ENCODE measurements at regions not wholly inside any gene's neighbourhood (a gene's known extent, or its start where the extent isn't known, plus 50 kb on each side); places are given as distances from the start of the nearest gene placed in this dataset.

DNA sequence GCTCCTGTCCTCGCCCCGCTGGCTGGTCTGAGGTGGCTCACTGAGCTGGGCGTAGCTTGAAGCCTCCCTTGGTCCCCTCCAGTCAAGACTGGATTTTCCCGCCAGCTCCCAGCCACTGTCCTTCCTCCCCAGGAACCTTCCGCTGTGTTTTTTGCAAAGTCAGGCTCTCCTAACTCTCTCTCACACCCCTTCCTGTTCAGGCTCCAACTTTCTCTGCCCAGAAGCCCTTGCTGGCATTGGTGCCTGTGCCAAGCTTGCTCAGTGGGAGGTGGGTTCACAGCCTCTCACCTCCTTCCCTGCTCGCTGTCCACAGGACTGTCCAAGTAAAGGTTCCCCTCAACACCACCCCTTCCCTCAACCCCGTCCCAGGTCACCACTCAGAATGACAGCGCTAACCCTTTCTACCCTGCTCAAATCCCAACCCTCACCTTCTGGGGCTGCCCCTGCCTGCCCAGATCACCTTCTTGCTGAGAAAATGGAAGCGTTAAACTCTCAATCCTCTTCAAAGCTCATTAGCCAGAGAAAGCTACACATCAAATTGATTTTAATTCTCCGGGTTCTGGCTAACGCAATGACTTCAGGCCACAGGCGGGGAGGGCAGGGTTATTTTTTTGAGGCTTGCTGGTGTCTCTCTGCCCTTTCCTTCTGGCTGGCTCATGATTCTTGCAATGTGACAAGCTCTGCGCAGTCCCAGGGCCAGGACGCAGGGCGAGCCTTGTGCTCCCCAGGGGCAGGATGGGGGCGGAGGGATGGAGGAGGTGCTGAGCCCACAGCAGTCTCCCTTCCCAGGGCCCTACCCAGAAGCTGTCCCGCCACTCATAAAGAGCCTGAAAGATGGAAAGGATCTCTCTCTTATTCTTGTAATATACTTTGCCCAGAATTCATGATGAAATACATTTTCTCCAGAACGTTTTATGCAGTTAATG is 357.2 kb upstream of the TNRC6C start:
- H3K27me3 Mint-ChIP-seq = no peaks in the 10 kb centered on the region
- H3K36me3 Mint-ChIP-seq = no peaks in the 10 kb centered on the region
- H3K4me3 Mint-ChIP-seq = no peak overlapping the region
- H3K27ac Mint-ChIP-seq = no peak overlapping the region
- no peaks in the 10 kb centered on the region for H3K9me3 Mint-ChIP-seq (ENCODE audit: low read depth)
- H3K4me1 Mint-ChIP-seq (ENCODE audit: low read depth) = no peaks in the 10 kb centered on the region

DNA sequence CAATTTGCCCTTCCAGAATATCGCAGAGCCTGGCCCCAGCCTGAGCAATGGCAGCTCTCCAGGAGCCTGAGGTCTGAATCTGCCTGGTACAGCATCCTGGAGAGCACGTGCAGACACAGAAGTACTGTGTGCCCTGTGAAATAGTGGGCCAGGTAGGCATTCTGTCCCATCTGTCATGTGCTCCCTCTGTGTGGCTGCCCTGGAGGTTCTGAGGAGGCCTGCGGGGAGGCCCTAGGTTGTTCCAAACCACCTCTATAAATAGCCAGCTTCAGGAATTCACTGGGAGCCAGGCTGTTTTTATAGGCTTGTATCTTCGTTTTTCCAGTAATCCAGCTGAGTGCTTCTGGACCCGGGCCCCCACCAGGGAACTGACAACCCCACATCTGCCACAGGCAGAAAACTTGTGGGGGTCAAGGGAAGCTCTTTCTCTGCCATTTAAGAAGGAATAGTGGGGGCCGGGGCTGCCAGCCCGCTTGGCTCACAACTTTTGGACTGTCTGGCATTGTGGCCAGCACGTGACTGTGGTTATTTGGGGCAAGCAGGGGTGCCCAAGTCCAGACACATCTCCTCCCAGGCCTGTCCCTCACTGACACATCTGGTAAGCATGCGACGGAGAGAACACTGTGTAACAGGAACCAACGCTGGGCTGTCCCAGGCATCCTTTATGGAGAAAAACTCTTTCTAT is 356.3 kb upstream of the TNRC6C start:
- Mint-ChIP-seq H3K27me3 (no peaks in the 10 kb centered on the region), H3K9me3 (ENCODE audit: low read depth) (no peaks in the 10 kb centered on the region), H3K27ac (no peak overlapping the region), H3K4me3 (no peak overlapping the region), H3K4me1 (ENCODE audit: low read depth) (no peaks in the 10 kb centered on the region), H3K36me3 (no peaks in the 10 kb centered on the region)

DNA sequence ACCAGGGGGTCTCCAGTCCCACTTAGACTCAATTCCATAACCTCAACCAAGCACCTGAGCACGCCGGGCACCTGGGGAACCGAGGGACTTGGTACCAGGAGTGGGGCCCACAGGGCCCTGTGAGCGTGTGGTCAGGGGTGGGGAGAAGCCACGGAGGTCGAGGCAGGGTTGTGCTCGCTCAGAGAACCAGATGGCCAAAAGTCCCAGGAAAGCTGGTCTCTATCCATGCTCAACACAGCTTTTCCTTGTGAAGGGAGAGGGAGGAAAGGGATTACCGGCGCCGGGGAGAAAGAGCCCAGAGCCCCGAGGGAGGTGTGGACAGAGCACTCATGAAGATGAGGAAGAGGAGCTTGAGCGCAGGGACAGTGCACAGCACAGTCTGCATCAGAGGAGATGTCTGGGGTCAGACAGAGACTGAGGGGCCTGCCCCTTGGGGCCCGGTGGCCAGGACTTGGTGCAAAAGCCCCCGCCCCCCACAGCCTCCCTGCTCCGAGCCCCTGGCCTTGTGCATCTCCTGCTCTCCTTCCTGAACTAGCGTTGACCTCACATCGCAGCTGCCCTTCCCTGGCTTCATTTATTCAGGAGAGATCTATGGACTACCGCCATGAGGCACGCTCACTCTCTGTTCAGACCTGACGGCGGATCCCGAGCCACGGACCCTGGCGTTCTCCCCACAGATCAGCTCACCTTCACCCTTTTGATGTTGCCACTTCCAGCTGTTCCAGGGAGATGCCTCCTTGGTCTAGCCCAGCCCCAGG is 355.4 kb upstream of the TNRC6C start:
- no peak overlapping the region for H3K27ac Mint-ChIP-seq
- no peaks in the 10 kb centered on the region for H3K4me1 Mint-ChIP-seq (ENCODE audit: low read depth)
- H3K9me3 Mint-ChIP-seq (ENCODE audit: low read depth) = no peaks in the 10 kb centered on the region
- no peaks in the 10 kb centered on the region for H3K27me3 Mint-ChIP-seq
- no peaks in the 10 kb centered on the region for H3K36me3 Mint-ChIP-seq
- H3K4me3 Mint-ChIP-seq = no peak overlapping the region

DNA sequence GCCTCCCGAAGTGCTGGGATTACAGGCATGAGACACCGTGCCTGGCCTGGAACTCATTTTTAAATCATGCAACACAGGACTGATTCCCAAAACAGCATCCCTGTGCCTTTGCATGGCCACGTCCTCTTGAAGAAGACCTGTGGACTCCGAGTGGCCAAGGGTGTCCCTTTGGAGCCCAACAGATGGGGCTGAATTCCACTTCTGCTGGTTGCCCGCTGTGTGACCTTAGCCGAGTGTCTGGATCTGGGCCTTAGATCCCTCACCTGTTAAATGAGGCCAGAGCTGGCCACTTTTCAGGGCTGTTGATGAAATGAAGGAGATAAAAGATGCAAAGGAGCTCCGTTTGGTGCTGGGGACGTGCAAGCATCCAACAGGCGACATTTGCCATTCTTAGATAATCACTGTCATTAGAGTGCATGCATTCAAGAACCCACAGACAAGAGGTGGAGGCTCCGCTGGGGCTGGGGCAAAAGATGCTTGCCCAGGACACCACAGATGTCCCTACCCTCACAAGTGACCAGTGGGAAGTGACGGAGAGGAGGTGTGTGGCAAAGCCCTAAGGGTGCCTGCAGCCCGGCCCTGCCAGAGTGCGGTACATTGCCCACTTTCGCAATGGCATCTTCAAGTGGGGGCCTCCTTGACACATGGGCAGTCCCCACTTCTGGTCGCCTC is 354.1 kb upstream of the TNRC6C start:
- Mint-ChIP-seq H3K27me3 (no peaks in the 10 kb centered on the region), H3K27ac (no peak overlapping the region), H3K9me3 (ENCODE audit: low read depth) (no peaks in the 10 kb centered on the region)

DNA sequence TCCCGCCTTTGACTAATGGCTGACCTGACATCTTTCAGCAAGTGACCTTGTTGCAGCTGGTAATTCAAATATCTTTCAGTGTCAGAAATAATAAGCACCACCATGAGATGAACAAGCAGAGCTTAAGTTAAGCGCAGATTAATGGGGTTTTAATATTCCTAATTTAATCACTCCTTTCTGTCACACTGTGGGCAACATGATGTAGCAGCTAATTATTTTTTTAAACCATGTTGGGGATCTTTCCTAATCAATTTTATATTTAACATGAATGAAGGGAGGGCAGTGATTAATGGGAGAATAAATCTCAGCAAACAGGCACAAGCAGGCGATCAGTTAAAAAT is 353.6 kb upstream of the TNRC6C start:
- no peaks in the 10 kb centered on the region for H3K36me3 Mint-ChIP-seq
- no peaks in the 10 kb centered on the region for H3K9me3 Mint-ChIP-seq (ENCODE audit: low read depth)

More for the DNA sequence above, 354.1 kb upstream of the TNRC6C start:
- H3K4me3 Mint-ChIP-seq = no peak overlapping the region
- H3K36me3 Mint-ChIP-seq = no peaks in the 10 kb centered on the region
- peaks cover 7% of the 10 kb centered on the region for H3K4me1 Mint-ChIP-seq (ENCODE audit: low read depth)

DNA sequence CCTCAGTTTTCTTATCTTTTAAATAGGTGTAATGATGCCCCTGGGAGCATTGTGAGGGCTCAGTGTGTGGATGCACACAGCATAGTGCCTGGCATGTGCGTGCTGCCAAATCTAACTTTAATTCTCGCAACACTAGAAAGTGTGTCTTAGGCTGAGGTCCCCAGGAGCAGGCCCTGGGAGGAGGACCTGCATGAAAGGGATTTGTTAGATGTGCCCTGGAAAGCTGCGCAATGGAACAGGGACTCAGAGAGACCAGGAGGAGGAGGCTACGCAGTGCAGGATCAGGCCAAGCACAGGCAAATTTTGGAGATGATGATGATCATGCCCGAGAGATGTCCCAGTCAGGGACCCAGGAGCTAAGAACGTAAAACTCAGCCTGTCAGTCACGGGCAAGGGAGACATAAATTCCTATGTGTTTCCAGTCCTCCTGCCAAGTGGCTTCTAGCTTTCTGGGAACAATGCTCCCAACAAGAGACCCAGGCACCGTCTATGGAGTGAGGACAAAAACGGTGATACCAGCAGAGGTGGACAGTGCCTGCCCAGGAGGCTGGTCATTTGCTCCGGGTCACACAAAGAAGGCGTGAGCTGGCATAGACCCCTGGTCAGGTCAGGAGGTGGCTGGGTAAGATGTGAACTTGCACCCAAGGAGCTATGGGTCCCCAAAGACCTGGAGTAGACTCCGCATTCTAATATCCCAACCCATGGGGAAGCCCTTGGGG is 352.2 kb upstream of the TNRC6C start:
- H3K27me3 Mint-ChIP-seq = no peaks in the 10 kb centered on the region
- no peaks in the 10 kb centered on the region for H3K9me3 Mint-ChIP-seq (ENCODE audit: low read depth)
- H3K27ac Mint-ChIP-seq = no peak overlapping the region

More for the DNA sequence above, 353.6 kb upstream of the TNRC6C start:
- H3K27ac Mint-ChIP-seq = no peak overlapping the region
- no peaks in the 10 kb centered on the region for H3K27me3 Mint-ChIP-seq
- H3K4me3 Mint-ChIP-seq = no peak overlapping the region
- peaks cover 12% of the 10 kb centered on the region for H3K4me1 Mint-ChIP-seq (ENCODE audit: low read depth)

DNA sequence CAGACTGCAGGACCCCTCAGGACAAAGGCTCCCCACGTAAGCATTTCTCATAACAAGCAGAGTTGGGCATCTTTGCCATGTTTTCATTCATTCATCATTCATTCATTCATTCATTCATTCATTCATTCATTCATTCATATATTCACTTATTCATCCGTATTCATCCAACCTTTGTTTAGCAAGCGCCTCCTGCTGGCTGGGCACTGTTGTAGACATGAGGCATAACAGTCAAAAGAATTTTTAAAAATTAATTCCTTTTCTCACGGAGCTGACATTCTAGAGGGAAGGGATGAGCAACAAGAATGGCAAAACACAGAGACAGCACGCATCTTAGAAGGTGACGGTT is 351.7 kb upstream of the TNRC6C start:
- H3K4me3 Mint-ChIP-seq = no peak overlapping the region
- no peak overlapping the region for H3K27ac Mint-ChIP-seq
- no peaks in the 10 kb centered on the region for H3K27me3 Mint-ChIP-seq
- H3K36me3 Mint-ChIP-seq = no peaks in the 10 kb centered on the region
- H3K4me1 Mint-ChIP-seq (ENCODE audit: low read depth) = peaks cover 29% of the 10 kb centered on the region
- no peaks in the 10 kb centered on the region for H3K9me3 Mint-ChIP-seq (ENCODE audit: low read depth)

More for the DNA sequence above, 352.2 kb upstream of the TNRC6C start:
- peaks cover 26% of the 10 kb centered on the region for H3K4me1 Mint-ChIP-seq (ENCODE audit: low read depth)
- H3K4me3 Mint-ChIP-seq = no peak overlapping the region
- no peaks in the 10 kb centered on the region for H3K36me3 Mint-ChIP-seq

DNA sequence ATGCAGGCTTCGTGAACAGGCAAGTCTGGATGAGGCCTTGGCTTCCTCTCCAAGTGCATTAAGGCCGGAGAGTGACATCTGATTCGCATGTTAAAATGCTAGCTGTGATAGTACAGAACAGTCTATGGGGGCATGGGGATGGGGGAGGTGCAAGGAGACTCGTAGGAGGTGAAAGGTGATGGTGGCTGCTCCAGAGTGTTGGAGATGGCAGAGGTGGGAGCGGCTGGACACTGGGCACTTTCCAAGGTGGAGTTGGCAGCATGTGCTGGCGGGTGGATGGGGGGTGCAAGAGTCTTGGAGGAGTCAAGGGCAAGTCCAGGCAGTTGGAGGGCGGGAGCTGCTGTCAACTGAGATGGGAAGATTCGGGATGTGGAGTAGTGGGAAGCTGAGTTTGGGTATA is 350.9 kb upstream of the TNRC6C start:
- Mint-ChIP-seq H3K4me1 (ENCODE audit: low read depth) (peaks cover 29% of the 10 kb centered on the region), H3K9me3 (ENCODE audit: low read depth) (no peaks in the 10 kb centered on the region), H3K4me3 (no peak overlapping the region), H3K27me3 (no peaks in the 10 kb centered on the region), H3K36me3 (no peaks in the 10 kb centered on the region), H3K27ac (no peak overlapping the region)

DNA sequence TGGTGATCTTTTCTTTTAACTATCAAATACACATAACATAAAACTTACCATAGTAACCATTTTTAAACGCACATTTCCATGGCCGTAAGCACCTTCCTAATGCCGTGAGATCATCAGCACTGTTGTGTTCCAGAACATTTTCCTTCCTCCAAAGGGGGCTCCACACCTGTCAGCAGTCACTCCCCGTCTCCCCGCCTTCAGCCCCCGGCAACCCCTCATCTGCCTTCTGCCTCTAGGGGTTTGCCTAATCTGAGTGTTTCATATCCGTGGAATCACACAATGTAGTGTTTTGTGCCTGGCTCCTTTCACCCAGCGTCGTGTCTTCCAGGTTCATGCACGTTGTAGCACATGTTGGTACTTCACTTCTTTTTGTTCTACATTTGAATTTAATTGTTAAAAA is 350.1 kb upstream of the TNRC6C start:
- no peaks in the 10 kb centered on the region for H3K27me3 Mint-ChIP-seq
- peaks cover 29% of the 10 kb centered on the region for H3K4me1 Mint-ChIP-seq (ENCODE audit: low read depth)
- H3K36me3 Mint-ChIP-seq = no peaks in the 10 kb centered on the region
- H3K9me3 Mint-ChIP-seq (ENCODE audit: low read depth) = no peaks in the 10 kb centered on the region
- H3K4me3 Mint-ChIP-seq = no peak overlapping the region
- H3K27ac Mint-ChIP-seq = no peak overlapping the region

DNA sequence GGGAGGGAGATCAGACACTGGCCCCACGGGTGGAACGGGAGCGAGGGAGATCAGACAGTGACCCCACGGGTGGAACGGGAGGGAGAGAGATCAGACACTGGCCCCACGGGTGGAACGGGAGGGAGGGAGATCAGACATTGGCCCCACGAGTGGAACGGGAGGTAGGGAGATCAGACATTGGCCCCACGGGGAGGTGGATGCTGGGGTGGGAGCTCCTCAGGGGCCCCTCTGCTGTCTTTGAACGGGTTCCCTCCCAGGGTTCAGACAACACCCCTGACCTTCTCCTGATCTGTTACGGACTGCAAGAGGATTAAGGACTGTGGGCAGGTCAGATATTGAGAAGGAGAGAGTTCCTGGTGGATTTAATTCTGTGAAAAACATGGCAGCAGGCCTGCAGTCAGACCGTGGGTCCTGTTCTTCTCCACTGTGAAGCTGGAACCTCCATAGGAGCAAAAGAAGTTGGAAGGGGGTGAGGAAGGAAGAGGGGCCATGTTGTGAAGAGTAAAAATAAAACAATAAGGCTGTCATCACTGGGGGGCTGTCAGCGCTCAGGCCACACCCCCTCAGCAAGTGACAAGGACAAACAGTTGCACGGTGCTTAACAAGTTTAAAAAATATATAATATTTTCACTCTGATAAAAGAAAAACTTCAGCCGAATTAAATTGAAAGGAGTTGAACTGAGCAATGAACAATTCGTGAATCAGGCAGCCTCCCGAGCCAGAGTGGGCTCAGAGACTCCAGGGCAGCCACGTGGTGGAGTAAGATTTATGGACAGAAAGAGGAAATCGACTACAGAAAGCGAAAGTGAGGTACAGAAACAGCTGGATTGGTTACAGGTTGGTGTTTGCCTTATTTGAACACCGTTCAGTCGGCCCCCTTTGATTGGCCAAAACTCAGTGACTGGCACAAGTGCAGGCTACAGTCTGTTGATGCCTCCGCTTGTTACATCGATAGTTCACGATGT is 348.7 kb upstream of the TNRC6C start:
- Mint-ChIP-seq H3K27me3 (no peaks in the 10 kb centered on the region), H3K9me3 (ENCODE audit: low read depth) (no peaks in the 10 kb centered on the region), H3K36me3 (no peaks in the 10 kb centered on the region), H3K4me3 (peak overlapping the region; percentile 78), H3K27ac (peak overlapping the region; percentile 96), H3K4me1 (ENCODE audit: low read depth) (peaks cover 29% of the 10 kb centered on the region)

DNA sequence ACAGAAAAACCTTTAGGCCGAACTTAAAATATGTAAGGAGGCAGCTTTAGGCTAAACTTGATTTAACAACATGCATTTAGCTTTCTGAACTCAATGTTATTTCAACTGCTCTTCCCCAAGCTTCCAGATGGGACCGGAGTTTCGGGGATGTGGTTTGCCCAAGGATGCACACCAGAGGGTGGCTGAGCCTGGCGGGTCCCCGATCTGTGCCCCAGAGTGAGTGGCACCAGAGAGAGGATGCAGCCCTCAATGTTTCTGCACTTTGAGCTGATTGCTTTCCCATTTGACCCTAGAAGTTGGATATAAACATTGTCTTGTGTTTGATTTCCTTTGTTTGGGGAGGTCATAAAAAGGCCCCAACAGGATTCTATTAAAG is 348.0 kb upstream of the TNRC6C start:
- no peaks in the 10 kb centered on the region for H3K27me3 Mint-ChIP-seq
- H3K4me1 Mint-ChIP-seq (ENCODE audit: low read depth) = peaks cover 29% of the 10 kb centered on the region
- H3K36me3 Mint-ChIP-seq = no peaks in the 10 kb centered on the region
- no peaks in the 10 kb centered on the region for H3K9me3 Mint-ChIP-seq (ENCODE audit: low read depth)
- H3K4me3 Mint-ChIP-seq = peak overlapping the region; percentile 78
- peak overlapping the region; percentile 96 for H3K27ac Mint-ChIP-seq

DNA sequence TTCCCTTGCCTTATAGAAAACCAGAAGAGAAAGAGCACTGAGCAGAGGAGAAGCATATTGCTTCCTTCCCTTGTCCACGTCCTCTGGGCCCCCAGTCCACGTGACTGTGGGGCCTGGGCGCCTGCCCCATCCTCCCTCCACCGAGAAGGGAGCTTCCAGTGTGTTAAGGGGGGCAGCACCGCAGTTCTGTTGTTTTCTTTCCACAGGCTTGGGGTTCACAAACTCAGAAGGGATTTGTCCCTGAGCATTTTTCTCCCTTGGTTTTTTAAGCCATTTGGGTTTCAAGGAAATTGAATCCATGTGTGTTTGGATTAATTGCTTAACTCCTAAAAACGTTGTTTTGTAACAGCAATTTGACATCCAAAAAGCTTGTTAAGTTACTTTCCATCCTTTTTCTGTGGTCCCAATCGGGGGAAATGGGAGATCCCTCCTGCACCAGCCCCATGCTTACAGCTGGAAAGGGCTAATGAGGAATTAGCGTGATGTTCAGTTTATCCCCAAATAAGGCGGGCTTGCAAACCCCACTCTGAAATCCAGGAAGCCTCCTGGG is 347.5 kb upstream of the TNRC6C start:
- H3K4me1 Mint-ChIP-seq (ENCODE audit: low read depth) = peaks cover 29% of the 10 kb centered on the region
- H3K36me3 Mint-ChIP-seq = no peaks in the 10 kb centered on the region
- H3K27me3 Mint-ChIP-seq = no peaks in the 10 kb centered on the region
- H3K27ac Mint-ChIP-seq = peak overlapping the region; percentile 96
- H3K4me3 Mint-ChIP-seq = peak overlapping the region; percentile 78
- no peaks in the 10 kb centered on the region for H3K9me3 Mint-ChIP-seq (ENCODE audit: low read depth)

DNA sequence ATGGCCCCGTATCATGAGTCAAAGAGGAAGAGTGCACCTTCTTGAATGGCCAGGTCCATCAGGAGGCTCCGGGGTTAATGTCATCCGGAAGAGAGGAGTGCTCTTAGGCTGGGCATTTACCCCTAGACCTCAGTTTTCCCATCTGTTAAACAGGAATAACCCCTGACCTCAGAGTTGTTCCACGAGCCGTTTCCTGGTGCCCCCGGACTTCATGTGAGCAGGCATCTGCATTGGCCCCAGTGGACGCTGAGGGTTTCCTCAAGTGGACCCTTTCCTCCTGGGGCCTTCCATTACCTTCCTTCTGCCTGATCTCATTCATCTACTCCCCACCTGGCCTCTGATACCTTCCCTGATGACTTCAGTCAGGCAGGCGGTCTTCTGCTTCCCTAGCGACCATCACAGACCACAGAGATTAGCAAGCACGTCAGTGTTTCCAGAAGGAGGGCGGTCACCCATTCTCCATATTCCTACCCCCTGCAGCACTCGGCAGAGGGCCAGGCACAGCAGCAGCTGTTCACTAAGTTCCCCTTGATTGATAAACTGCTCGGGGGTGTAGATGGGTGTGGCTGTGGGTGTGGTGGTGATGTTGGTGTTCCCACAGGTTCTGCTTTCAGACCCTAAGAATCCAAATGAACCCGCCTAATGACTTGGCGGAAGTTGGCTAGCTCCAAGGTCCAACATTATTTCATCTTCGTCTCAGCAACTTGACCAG is 346.6 kb upstream of the TNRC6C start:
- Mint-ChIP-seq H3K36me3 (no peaks in the 10 kb centered on the region), H3K4me1 (ENCODE audit: low read depth) (peaks cover 31% of the 10 kb centered on the region), H3K27me3 (no peaks in the 10 kb centered on the region), H3K4me3 (no peak overlapping the region), H3K9me3 (ENCODE audit: low read depth) (no peaks in the 10 kb centered on the region), H3K27ac (peak overlapping the region; percentile 51)
